H1 (cell line): ENCODE measurements at regions not wholly inside any gene's neighbourhood (a gene's known extent, or its start where the extent isn't known, plus 50 kb on each side); places are given as distances from the start of the nearest gene placed in this dataset.

Source experiments
- CTCF ChIA-PET: fragments of 300-600 bp; sonication (Branson Sonifier 250); formaldehyde crosslinking; loops from one replicate; lab custom pipeline; 2021; ENCODE audit not compliant: partially characterized antibody; lab: Charles Lee
- POLR2A ChIA-PET: fragments of 300-600 bp; sonication (Branson Sonifier 250); formaldehyde crosslinking; loops from one replicate; lab custom pipeline; 2021; ENCODE audit warnings: inconsistent platforms; ENCODE audit not compliant: partially characterized antibody; lab: Charles Lee
- DNase-seq, 2 experiments: peaks; one replicate each; pipeline versions ENCODE4 v3.0.0 to v3.0.0-alpha.2; 2010 to 2022; ENCODE audit warnings: low spot score in 2 of 2, low read depth in 1 of 2, mixed read lengths in 1 of 2
- FAIRE-seq: peaks from 2 replicates; lab custom pipeline; 2011; peaks lifted over from hg19 to GRCh38; lab: Jason Lieb, UNC
- H2AFZ ChIP-seq: 2 replicates; pipeline ENCODE4 v1.8.1; 2012; ENCODE audit warnings: low read length, inconsistent platforms
- H2AK5ac ChIP-seq: 2 replicates; pipeline ENCODE4 v1.6.1; 2013; ENCODE audit warnings: low read depth, low read length
- H2BK120ac ChIP-seq: replicated peaks from 2 replicates; pipeline ENCODE3; 2013; ENCODE audit warnings: low read depth, low read length, inconsistent platforms
- H2BK12ac ChIP-seq: 2 replicates; pipeline ENCODE4 v1.6.1; 2013; ENCODE audit warnings: low read depth, low read length
- H2BK15ac ChIP-seq: 2 replicates; pipeline ENCODE4 v1.6.1; 2013; ENCODE audit warnings: low read length
- H2BK20ac ChIP-seq: 2 replicates; pipeline ENCODE4 v1.6.1; 2013; ENCODE audit warnings: low read length
- H2BK5ac ChIP-seq: 2 replicates; pipeline ENCODE4 v1.6.1; 2013; ENCODE audit warnings: low read depth, low read length
- H3K14ac ChIP-seq: 2 replicates; pipeline ENCODE4 v1.6.1; 2013; ENCODE audit warnings: inconsistent platforms; ENCODE audit not compliant: insufficient read length
- H3K18ac ChIP-seq: 2 replicates; pipeline ENCODE4 v1.6.1; 2013; ENCODE audit warnings: low read length; ENCODE audit errors: extremely low read depth
- H3K23ac ChIP-seq: 2 replicates; pipeline ENCODE4 v1.6.1; 2013; ENCODE audit warnings: inconsistent platforms; ENCODE audit not compliant: insufficient read length
- H3K23me2 ChIP-seq: 2 replicates; pipeline ENCODE4 v1.6.1; 2013; ENCODE audit warnings: low read depth, low read length
- H3K27ac ChIP-seq: 2 replicates; pipeline ENCODE4 v1.6.1; 2011; ENCODE audit warnings: low read depth, low read length, inconsistent platforms
- H3K27me3 ChIP-seq, 4 experiments: replicated peaks in 1 of 4; 1 replicate in 1 of 4; 2 replicates in 3 of 4; pipeline versions ENCODE4 v1.6.1 to v1.8.1; 2011 to 2013; ENCODE audit warnings: low read length in 3 of 4, mild to moderate bottlenecking in 3 of 4, inconsistent platforms in 2 of 4, mixed read lengths in 2 of 4, moderate library complexity in 1 of 4; ENCODE audit not compliant: control insufficient read depth in 3 of 4, insufficient read depth in 3 of 4; ENCODE audit errors: extremely low read depth in 1 of 4
- H3K36me3 ChIP-seq, 4 experiments: 2 replicates each; pipeline versions ENCODE4 v1.6.1 to v1.8.1; 2011 to 2013; ENCODE audit warnings: mild to moderate bottlenecking in 4 of 4, low read length in 3 of 4, moderate library complexity in 2 of 4, control low read depth in 1 of 4, inconsistent platforms in 1 of 4; ENCODE audit not compliant: insufficient read depth in 4 of 4, control insufficient read depth in 2 of 4
- H3K4ac ChIP-seq: replicated peaks from 2 replicates; pipeline ENCODE3; 2013; ENCODE audit warnings: low read length, low read depth, mixed read lengths, inconsistent platforms; ENCODE audit not compliant: insufficient read length
- H3K4me1 ChIP-seq, 4 experiments: replicated peaks in 1 of 4; 1 replicate in 1 of 4; 2 replicates in 3 of 4; pipeline versions ENCODE4 v1.6.1 to v1.8.1; 2011 to 2013; ENCODE audit warnings: low read length in 3 of 4, inconsistent platforms in 2 of 4, mixed read lengths in 1 of 4; ENCODE audit not compliant: insufficient read depth in 4 of 4, control insufficient read depth in 3 of 4
- H3K4me2 ChIP-seq, 2 experiments: 2 replicates each; pipeline versions ENCODE4 v1.6.1 to v1.8.1; 2011 to 2013; ENCODE audit warnings: low read depth in 2 of 2, low read length in 2 of 2, control low read depth in 1 of 2, inconsistent platforms in 1 of 2, mild to moderate bottlenecking in 1 of 2; ENCODE audit not compliant: insufficient read depth in 1 of 2
- H3K4me3 ChIP-seq, 4 experiments: fragments of 200-600, 300-600 bp in 1 of 4; sonication (generic), shearing (Covaris generic), sonication (Bioruptor Twin) in 1 of 4; 2 replicates each; pipeline versions ENCODE4 v1.5.1 to v1.8.1; 2011 to 2016; ENCODE audit warnings: low read length in 4 of 4, low read depth in 3 of 4, control low read depth in 2 of 4, inconsistent platforms in 2 of 4, mild to moderate bottlenecking in 2 of 4, mixed read lengths in 1 of 4, moderate library complexity in 1 of 4; ENCODE audit not compliant: insufficient read depth in 2 of 4; ENCODE audit errors: extremely low read depth in 1 of 4
- H3K56ac ChIP-seq: replicated peaks from 2 replicates; pipeline ENCODE3; 2013; ENCODE audit warnings: low read depth, mild to moderate bottlenecking, mixed read lengths, low read length, inconsistent platforms; ENCODE audit not compliant: insufficient read length
- H3K79me1 ChIP-seq: 2 replicates; pipeline ENCODE4 v1.6.1; 2013; ENCODE audit warnings: low read depth, low read length, control low read depth
- H3K79me2 ChIP-seq, 2 experiments: 2 replicates each; pipeline versions ENCODE4 v1.6.1 to v1.8.1; 2012 to 2013; ENCODE audit warnings: low read length in 2 of 2, mild to moderate bottlenecking in 2 of 2, inconsistent platforms in 1 of 2; ENCODE audit not compliant: insufficient read depth in 2 of 2, control insufficient read depth in 1 of 2
- H3K9ac ChIP-seq, 4 experiments: replicated peaks in 1 of 4; 1 replicate in 1 of 4; 2 replicates in 3 of 4; pipeline versions ENCODE4 v1.6.1 to v1.8.1; 2011 to 2013; ENCODE audit warnings: low read depth in 3 of 4, low read length in 3 of 4, control low read depth in 2 of 4, mild to moderate bottlenecking in 2 of 4, moderate library complexity in 2 of 4, inconsistent platforms in 1 of 4; ENCODE audit errors: extremely low read depth in 1 of 4
- H3K9me3 ChIP-seq, 2 experiments: 2 replicates each; pipeline versions ENCODE4 v1.6.1 to v1.8.1; 2012 to 2013; ENCODE audit warnings: mild to moderate bottlenecking in 2 of 2, moderate library complexity in 2 of 2, control low read depth in 1 of 2, inconsistent platforms in 1 of 2, low read depth in 1 of 2, low read length in 1 of 2, mixed read lengths in 1 of 2; ENCODE audit not compliant: insufficient read depth in 2 of 2
- H4K20me1 ChIP-seq, 2 experiments: replicated peaks in 1 of 2; 2 replicates each; pipeline versions ENCODE3 to v1.8.1; 2011 to 2013; ENCODE audit warnings: inconsistent platforms in 2 of 2, low read length in 2 of 2, mild to moderate bottlenecking in 1 of 2; ENCODE audit not compliant: insufficient read depth in 2 of 2, control insufficient read depth in 1 of 2
- H4K5ac ChIP-seq: 2 replicates; pipeline ENCODE4 v1.6.1; 2013; ENCODE audit warnings: low read length, low read depth, mixed read lengths, inconsistent platforms; ENCODE audit not compliant: insufficient read length
- H4K8ac ChIP-seq: 2 replicates; pipeline ENCODE4 v1.8.0; 2013; ENCODE audit warnings: mild to moderate bottlenecking, moderate library complexity, low read length, inconsistent platforms; ENCODE audit not compliant: insufficient read depth; ENCODE audit errors: extremely low read depth
- H4K91ac ChIP-seq: replicated peaks from 2 replicates; pipeline ENCODE3; 2013; ENCODE audit warnings: low read length, mixed read lengths, inconsistent platforms; ENCODE audit not compliant: insufficient read length
- RBBP5 ChIP-seq: IDR thresholded peaks from 2 replicates; pipeline ENCODE4 v1.7.1; 2012; ENCODE audit warnings: low read depth, mild to moderate bottlenecking, inconsistent platforms, low read length, moderate library complexity, borderline replicate concordance
- TAF1 ChIP-seq: IDR thresholded peaks from 2 replicates; pipeline ENCODE4 v1.6.1; 2011; ENCODE audit warnings: mild to moderate bottlenecking, low read depth, low read length
- WGBS, 2 experiments: shearing (Covaris generic) in 1 of 2; methylation state at CpG; one replicate each; pipeline versions ENCODE4 v1.1.6 to v1.1.7; 2013 to 2015; ENCODE audit warnings: low lambda C conversion rate in 2 of 2, mixed read lengths in 2 of 2, inconsistent platforms in 1 of 2, low coverage in 1 of 2, missing lambda C conversion rate in 1 of 2; ENCODE audit not compliant: insufficient replicate concordance in 2 of 2, insufficient coverage in 1 of 2, insufficient read length in 1 of 2; ENCODE audit errors: extremely low coverage in 1 of 2, missing lambda C conversion rate in 1 of 2; 5-methylcytosine and 5-hydroxymethylcytosine counted together

DNA sequence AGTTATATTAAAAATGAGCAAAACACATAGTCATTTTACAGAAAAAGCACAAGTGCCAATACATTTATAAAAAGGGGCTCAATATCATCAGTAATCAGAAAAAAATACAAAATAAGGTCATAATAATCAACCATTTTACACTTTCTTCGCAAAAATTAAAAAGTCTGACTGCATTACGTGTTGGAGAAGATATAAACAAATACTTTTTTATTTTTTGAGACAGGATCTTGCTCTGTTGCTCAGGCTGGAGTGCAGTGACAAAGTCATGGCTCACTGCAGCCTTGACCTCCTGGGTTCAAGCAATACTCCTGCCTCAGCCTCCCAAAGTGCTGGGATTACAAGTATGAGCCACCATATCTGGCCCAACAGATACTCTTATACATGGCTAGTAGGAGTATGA is 181.5 kb upstream of the DIO3 start:
- no peak overlapping the region for H3K18ac ChIP-seq
- H4K91ac ChIP-seq: no peak overlapping the region
- H2BK120ac ChIP-seq: no peak overlapping the region
- no peak overlapping the region for H2AK5ac ChIP-seq
- H3K4ac ChIP-seq: no peak overlapping the region
- no peak overlapping the region for H3K56ac ChIP-seq
- H2AFZ ChIP-seq: no peak overlapping the region
- ChIA-PET CTCF (no interaction called here), POLR2A (no interaction called here)
- H3K79me1 ChIP-seq: no peaks in the 10 kb centered on the region
- peaks cover 0 to 4% of the 10 kb centered on the region in 2 experiments; a peak in 2 of 4 replicates for H3K9me3 ChIP-seq
- 36% methylated on average over 2 of the region's 2 CpGs; no CpG with 5 or more reads in 1 of the 2 experiments for WGBS, 2 experiments
- no peak overlapping the region for H3K4me3 ChIP-seq
- no peaks in the 10 kb centered on the region; the same call in 1 of the 2 replicates for H3K23me2 ChIP-seq
- H3K14ac ChIP-seq: no peak overlapping the region
- DNase-seq (no peak), FAIRE-seq (no peak)
- H4K5ac ChIP-seq: no peak overlapping the region
- H2BK12ac ChIP-seq: no peak overlapping the region
- H3K27ac ChIP-seq: no peak overlapping the region
- no peak overlapping the region for H3K4me2 ChIP-seq
- H4K8ac ChIP-seq: no peak overlapping the region
- no peaks in the 10 kb centered on the region for H3K27me3 ChIP-seq
- H2BK5ac ChIP-seq: no peak overlapping the region
- H4K20me1 ChIP-seq: no peaks in the 10 kb centered on the region
- H2BK20ac ChIP-seq: no peak overlapping the region
- H3K79me2 ChIP-seq: no peaks in the 10 kb centered on the region
- H3K4me1 ChIP-seq: no peaks in the 10 kb centered on the region
- no peak overlapping the region for H3K9ac ChIP-seq
- H3K36me3 ChIP-seq: no peaks in the 10 kb centered on the region
- H3K23ac ChIP-seq: no peak overlapping the region
- no peak overlapping the region for H2BK15ac ChIP-seq
- TF ChIP-seq TAF1: no peak
- TF ChIP-seq RBBP5: no peak
